ENCODE measurements at regions not wholly inside any gene's neighbourhood (a gene's known extent, or its start where the extent isn't known, plus 50 kb on each side); places are given as distances from the start of the nearest gene placed in this dataset.

GRCh38 chr18:59966913-59967312, 67.1 kb downstream of the PMAIP1 start:
- TF ChIP-seq CTCF (IDR thresholded peaks at IDR 0.05) (no peak), POLR2A (IDR thresholded peaks at IDR 0.05) (no peak)
